ENCODE measurements at regions not wholly inside any gene's neighbourhood (a gene's known extent, or its start where the extent isn't known, plus 50 kb on each side); places are given as distances from the start of the nearest gene placed in this dataset.
A peak's percentile ranks its signal among the peaks of the same experiment; 100 is the strongest.

DNA sequence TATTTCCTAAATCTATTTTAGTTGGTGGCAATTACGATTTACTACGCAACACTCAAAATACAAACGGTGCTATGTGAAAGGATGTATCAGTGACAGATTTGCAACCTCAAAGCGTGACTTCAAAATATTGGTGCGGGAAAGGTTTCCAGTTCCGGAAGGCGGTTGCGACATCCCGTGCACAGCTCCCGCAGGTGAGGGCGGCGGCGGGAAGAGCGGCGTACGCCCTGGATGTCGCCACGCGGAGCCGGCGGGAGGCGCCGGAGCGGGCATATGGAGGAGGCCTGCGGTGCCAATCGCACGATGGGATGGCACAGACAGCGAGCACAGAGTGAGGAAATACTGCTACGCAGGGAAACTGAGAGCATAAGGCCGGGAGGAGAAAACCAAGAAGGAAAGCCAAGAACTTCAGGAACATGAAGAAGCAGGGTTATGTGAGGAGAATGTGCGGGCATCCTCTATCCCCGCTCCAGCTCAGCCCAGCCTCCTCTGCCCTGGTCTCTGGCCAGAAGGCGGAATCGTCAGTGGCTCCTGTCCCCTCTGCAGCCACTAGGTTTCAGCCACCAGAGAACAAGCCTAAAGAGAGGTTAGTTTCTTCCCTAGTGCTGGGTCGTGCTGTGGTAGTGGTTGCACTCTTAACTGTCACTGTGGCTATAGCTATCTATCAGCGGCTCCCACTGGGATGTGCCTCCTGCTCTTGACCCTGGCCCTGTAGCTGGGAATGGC, 378.1 kb upstream of the TLE4 start:
- intact Hi-C loops (cut with DNase I), result no loop called here
- H3K4me3 ChIP-seq, result no peak overlapping the region
- peak in 1 of 4 donors; percentile 66 for DNase-seq
- TF ChIP-seq, protein P1, sequence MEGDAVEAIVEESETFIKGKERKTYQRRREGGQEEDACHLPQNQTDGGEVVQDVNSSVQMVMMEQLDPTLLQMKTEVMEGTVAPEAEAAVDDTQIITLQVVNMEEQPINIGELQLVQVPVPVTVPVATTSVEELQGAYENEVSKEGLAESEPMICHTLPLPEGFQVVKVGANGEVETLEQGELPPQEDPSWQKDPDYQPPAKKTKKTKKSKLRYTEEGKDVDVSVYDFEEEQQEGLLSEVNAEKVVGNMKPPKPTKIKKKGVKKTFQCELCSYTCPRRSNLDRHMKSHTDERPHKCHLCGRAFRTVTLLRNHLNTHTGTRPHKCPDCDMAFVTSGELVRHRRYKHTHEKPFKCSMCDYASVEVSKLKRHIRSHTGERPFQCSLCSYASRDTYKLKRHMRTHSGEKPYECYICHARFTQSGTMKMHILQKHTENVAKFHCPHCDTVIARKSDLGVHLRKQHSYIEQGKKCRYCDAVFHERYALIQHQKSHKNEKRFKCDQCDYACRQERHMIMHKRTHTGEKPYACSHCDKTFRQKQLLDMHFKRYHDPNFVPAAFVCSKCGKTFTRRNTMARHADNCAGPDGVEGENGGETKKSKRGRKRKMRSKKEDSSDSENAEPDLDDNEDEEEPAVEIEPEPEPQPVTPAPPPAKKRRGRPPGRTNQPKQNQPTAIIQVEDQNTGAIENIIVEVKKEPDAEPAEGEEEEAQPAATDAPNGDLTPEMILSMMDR (IDR thresholded peaks at IDR 0.05), result no peak
- no peaks in the 10 kb centered on the region for H3K36me3 ChIP-seq
- ATAC-seq, result no peak
- H3K9me3 ChIP-seq, result no peaks in the 10 kb centered on the region
- H3K27ac ChIP-seq, result no peak overlapping the region
- no peaks in the 10 kb centered on the region for H3K27me3 ChIP-seq
- no peaks in the 10 kb centered on the region for H3K4me1 ChIP-seq

DNA sequence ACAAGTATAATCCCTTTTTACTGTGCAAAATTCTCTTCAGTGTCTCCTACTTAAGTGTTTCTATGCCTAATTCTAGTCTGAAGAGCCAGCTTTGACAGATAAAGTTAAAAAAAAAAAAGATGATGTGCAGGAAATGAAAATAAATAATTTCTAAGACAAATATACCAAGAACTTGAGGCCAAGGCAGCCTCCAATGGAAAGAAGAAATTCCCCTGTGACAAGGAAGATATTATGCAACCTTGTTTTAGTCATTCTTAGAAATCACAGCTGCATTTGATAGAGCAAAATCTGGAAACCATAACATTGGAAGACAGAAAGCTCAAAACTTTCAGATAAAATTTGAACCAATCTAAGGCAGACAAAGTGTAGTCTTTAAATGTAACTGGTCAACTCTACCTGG, 375.9 kb upstream of the TLE4 start:
- intact Hi-C loops (cut with DNase I), result no loop called here
- H3K27me3 ChIP-seq, result no peaks in the 10 kb centered on the region
- TF ChIP-seq, protein P1 (IDR thresholded peaks at IDR 0.05), result no peak
- no peak overlapping the region for H3K4me3 ChIP-seq
- DNase-seq (peak in 1 of 4 donors; percentile 41), ATAC-seq (no peak)
- H3K9me3 ChIP-seq, result no peaks in the 10 kb centered on the region
- H3K4me1 ChIP-seq, result no peaks in the 10 kb centered on the region
- H3K27ac ChIP-seq, result no peak overlapping the region
- H3K36me3 ChIP-seq, result no peaks in the 10 kb centered on the region

DNA sequence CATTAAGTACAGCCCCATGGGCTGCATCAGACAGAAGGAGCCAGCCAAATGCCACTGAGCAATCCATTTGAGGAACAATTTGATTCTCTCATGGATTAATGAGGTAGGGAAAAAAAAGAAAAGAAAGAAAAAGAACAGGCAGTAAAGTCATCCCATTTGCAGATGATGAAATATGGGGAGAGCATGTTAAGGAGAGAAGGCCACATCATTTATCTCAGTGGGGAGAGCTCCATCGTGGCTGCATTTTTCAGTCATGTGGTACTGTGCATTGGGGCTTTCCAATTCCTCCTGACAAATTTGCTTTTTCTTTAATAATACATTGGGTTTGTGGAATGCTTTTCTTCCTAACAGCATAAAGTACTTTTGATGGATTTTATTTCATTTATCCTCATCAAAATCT, 375.2 kb upstream of the TLE4 start:
- no peak for DNase-seq
- Histone ChIP-seq H3K36me3 (no peaks in the 10 kb centered on the region), H3K27me3 (no peaks in the 10 kb centered on the region), H3K27ac (no peak overlapping the region), H3K4me3 (no peak overlapping the region), H3K9me3 (no peaks in the 10 kb centered on the region), H3K4me1 (no peaks in the 10 kb centered on the region)
- TF ChIP-seq, protein P1 (IDR thresholded peaks at IDR 0.05), result no peak
- intact Hi-C loops (cut with DNase I), result no loop called here
- ATAC-seq, result peak; percentile 24

DNA sequence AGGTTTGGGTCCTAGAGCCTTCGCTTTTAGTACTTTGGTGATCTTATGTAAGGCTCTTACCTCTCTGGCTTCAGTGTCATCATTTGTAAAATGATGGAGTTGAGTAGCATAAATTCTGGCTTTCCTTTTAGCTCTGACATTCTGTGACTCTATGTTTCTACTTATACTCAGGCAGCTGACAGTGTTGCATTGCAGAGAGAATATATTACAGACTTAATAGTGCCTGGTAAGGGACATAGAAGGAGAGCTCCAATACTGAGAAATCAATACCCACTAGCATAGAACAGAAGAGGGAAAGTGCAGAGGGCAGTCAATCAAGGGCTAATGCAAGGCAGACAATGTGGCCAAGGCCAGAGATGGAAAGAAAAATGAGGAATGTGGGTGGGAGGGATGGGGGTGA, 371.4 kb upstream of the TLE4 start:
- intact Hi-C loops (cut with DNase I), result no loop called here
- ATAC-seq, result no peak

DNA sequence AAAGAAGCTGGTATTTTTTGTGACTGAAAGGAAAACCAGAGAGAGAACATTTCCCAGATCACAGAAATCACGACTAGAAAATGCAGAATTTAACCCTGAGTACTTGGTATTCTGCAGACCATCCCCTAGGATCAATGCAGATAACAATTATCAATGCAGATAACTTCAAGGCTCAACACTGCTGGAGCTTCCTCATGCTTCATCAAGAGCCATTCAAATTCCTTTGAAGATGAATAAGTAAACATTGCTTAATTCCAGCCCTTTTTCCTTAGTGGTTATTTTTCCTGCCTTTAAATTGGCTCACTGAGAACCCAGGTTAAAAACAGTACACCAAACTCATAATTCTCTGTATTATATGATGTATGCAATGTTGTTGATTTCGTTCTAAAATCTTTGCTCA, 370.1 kb upstream of the TLE4 start:
- no peaks in the 10 kb centered on the region for H3K27me3 ChIP-seq
- no peaks in the 10 kb centered on the region for H3K4me1 ChIP-seq
- DNase-seq (no peak), ATAC-seq (peak; percentile 41)
- intact Hi-C loops (cut with DNase I), result no loop called here
- H3K27ac ChIP-seq, result no peak overlapping the region
- no peak overlapping the region for H3K4me3 ChIP-seq
- TF ChIP-seq, protein P1 (IDR thresholded peaks at IDR 0.05), result no peak
- H3K36me3 ChIP-seq, result no peaks in the 10 kb centered on the region
- no peaks in the 10 kb centered on the region for H3K9me3 ChIP-seq

More for the DNA sequence above, 371.4 kb upstream of the TLE4 start:
- no peak overlapping the region for H3K27ac ChIP-seq
- H3K27me3 ChIP-seq, result no peaks in the 10 kb centered on the region
- TF ChIP-seq, protein P1 (IDR thresholded peaks at IDR 0.05), result no peak
- H3K36me3 ChIP-seq, result no peaks in the 10 kb centered on the region
- no peak for DNase-seq
- no peaks in the 10 kb centered on the region for H3K9me3 ChIP-seq
- no peaks in the 10 kb centered on the region for H3K4me1 ChIP-seq
- no peak overlapping the region for H3K4me3 ChIP-seq

Data from left lung (tissue), 4 donors.